OCI-LY1 (cell line): ENCODE measurements at regions not wholly inside any gene's neighbourhood (a gene's known extent, or its start where the extent isn't known, plus 50 kb on each side); places are given as distances from the start of the nearest gene placed in this dataset.

Source experiments
- EZH2 ChIP-seq: fragments of 200-600 bp; sonication (generic), shearing (Covaris generic); IDR thresholded peaks from 2 replicates; pipeline ENCODE4 v1.8.0; 2017; ENCODE audit warnings: borderline replicate concordance, mixed run types, mild to moderate bottlenecking, antibody characterized with exemption, low read length, moderate library complexity, mixed read lengths
- TF ChIP-seq, protein P1 (sequence below): fragments of 200-600 bp; sonication (generic), shearing (Covaris generic); IDR thresholded peaks from 2 replicates; pipeline ENCODE4 v1.5.1; 2017; ENCODE audit warnings: mild to moderate bottlenecking, antibody characterized with exemption, low read length, moderate library complexity, mixed read lengths

DNA sequence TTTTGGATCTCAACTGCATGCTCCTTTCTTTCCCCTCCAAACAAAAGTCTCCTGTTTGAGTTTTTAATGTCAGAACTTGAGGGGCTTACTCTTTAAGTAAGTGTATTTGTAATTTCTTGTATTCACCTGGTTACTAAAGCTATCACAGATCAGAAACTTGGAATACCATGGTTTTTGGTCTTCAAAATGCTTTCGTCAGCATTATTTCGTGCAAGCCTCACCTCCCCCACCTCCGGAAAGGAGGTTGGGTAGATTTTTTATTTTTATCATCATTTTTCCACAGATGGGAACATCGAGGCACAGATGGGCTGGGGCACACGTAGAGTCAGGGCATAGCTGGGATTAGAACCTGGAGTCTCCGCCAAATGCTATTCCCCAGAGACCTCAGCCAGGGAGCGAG, 100.7 kb downstream of the IER5 start:
- TF ChIP-seq, protein P1, sequence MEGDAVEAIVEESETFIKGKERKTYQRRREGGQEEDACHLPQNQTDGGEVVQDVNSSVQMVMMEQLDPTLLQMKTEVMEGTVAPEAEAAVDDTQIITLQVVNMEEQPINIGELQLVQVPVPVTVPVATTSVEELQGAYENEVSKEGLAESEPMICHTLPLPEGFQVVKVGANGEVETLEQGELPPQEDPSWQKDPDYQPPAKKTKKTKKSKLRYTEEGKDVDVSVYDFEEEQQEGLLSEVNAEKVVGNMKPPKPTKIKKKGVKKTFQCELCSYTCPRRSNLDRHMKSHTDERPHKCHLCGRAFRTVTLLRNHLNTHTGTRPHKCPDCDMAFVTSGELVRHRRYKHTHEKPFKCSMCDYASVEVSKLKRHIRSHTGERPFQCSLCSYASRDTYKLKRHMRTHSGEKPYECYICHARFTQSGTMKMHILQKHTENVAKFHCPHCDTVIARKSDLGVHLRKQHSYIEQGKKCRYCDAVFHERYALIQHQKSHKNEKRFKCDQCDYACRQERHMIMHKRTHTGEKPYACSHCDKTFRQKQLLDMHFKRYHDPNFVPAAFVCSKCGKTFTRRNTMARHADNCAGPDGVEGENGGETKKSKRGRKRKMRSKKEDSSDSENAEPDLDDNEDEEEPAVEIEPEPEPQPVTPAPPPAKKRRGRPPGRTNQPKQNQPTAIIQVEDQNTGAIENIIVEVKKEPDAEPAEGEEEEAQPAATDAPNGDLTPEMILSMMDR = no peak
- no peak for TF ChIP-seq EZH2
